ENCODE measurements at regions not wholly inside any gene's neighbourhood (a gene's known extent, or its start where the extent isn't known, plus 50 kb on each side); places are given as distances from the start of the nearest gene placed in this dataset.
"Not testable (repeated sequence)": the region's sequence is repeated elsewhere in the genome, so short reads cannot be mapped to it uniquely, and the experiment has no call there.

GRCh38 chr7:86983654-86984053 lies 75.8 kb downstream of the ELAPOR2 start:
- H4K20me1 ChIP-seq (ENCODE audit: control insufficient read depth, extremely low read depth, insufficient read depth, low read length); dilution Hi-C loops (cut with MboI; ENCODE audit: extremely low pct_ligation_motif_present, low sequenced_read_pairs); H3K9ac ChIP-seq (ENCODE audit: control insufficient read depth, extremely low read depth, insufficient read depth, low read length); H3K9me1 ChIP-seq (ENCODE audit: control insufficient read depth, extremely low read depth, insufficient read depth, low read length); H2AFZ ChIP-seq (ENCODE audit: control insufficient read depth, low read length); FAIRE-seq; H3K27ac ChIP-seq (ENCODE audit: control insufficient read depth, insufficient read depth, low read length); DNase-seq (ENCODE audit: low read depth, low spot score); H3K4me1 ChIP-seq (ENCODE audit: control insufficient read depth, extremely low read depth, insufficient read depth, low read length); H3K79me2 ChIP-seq (ENCODE audit: control insufficient read depth, insufficient read depth, low read length); H3K4me3 ChIP-seq (ENCODE audit: control insufficient read depth in 2 of 3, extremely low read depth in 1 of 3, insufficient read depth in 2 of 3, low read depth in 1 of 3, low read length in 3 of 3); H3K36me3 ChIP-seq (ENCODE audit: control insufficient read depth in 2 of 2, extremely low read depth in 1 of 2, insufficient read depth in 2 of 2, low read length in 2 of 2); H3K4me2 ChIP-seq (ENCODE audit: control insufficient read depth, extremely low read depth, insufficient read depth, low read depth, low read length); H3K27me3 ChIP-seq (ENCODE audit: control insufficient read depth, extremely low read depth, insufficient read depth, low read length); H3K9me3 ChIP-seq (ENCODE audit: control insufficient read depth, low read depth, low read length): not testable (repeated sequence)

DNA sequence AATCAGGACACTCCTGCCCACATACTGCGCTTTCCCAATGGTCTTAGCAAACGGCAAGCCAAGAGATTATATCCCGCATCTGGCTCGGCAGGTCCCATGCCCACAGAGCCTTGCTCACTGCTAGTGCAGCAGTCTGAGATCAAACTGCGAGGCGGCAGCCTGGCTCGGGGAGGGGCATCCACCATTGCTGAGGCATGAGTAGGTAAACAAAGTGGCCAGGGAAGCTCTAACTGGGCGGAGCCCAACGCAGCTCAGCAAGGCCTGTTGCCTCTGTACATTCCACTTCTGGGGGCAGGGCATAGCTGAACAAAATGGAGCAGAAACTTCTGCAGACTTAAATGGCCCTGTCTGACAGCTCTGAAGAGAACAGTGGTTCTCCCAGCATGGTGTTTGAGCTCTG lies 77.5 kb downstream of the ELAPOR2 start:
- not testable (repeated sequence) for DNase-seq (ENCODE audit: low read depth, low spot score)

GRCh38 chr7:86981127-86981526 lies 78.3 kb downstream of the ELAPOR2 start:
- Histone ChIP-seq H3K4me2 (ENCODE audit: control insufficient read depth, extremely low read depth, insufficient read depth, low read depth, low read length) (no peak overlapping the region), H3K9ac (ENCODE audit: control insufficient read depth, extremely low read depth, insufficient read depth, low read length) (no peak overlapping the region), H3K4me3 (ENCODE audit: control insufficient read depth in 2 of 3, extremely low read depth in 1 of 3, insufficient read depth in 2 of 3, low read depth in 1 of 3, low read length in 3 of 3) (no peak overlapping the region), H3K79me2 (ENCODE audit: control insufficient read depth, insufficient read depth, low read length) (no peaks in the 10 kb centered on the region), H3K36me3 (ENCODE audit: control insufficient read depth in 2 of 2, extremely low read depth in 1 of 2, insufficient read depth in 2 of 2, low read length in 2 of 2) (no peaks in the 10 kb centered on the region), H2AFZ (ENCODE audit: control insufficient read depth, low read length) (no peak overlapping the region), H3K4me1 (ENCODE audit: control insufficient read depth, extremely low read depth, insufficient read depth, low read length) (no peaks in the 10 kb centered on the region), H3K9me3 (ENCODE audit: control insufficient read depth, low read depth, low read length) (no peaks in the 10 kb centered on the region), H3K9me1 (ENCODE audit: control insufficient read depth, extremely low read depth, insufficient read depth, low read length) (no peaks in the 10 kb centered on the region), H4K20me1 (ENCODE audit: control insufficient read depth, extremely low read depth, insufficient read depth, low read length) (no peaks in the 10 kb centered on the region), H3K27me3 (ENCODE audit: control insufficient read depth, extremely low read depth, insufficient read depth, low read length) (no peaks in the 10 kb centered on the region), H3K27ac (ENCODE audit: control insufficient read depth, insufficient read depth, low read length) (no peak overlapping the region)
- DNase-seq (ENCODE audit: low read depth, low spot score) (no peak), FAIRE-seq (no peak)
- dilution Hi-C loops (cut with MboI; ENCODE audit: extremely low pct_ligation_motif_present, low sequenced_read_pairs): no loop called here
- TF ChIP-seq CTCF (optimal IDR thresholded peaks at IDR 0.05 in 1 of 3, IDR thresholded peaks at IDR 0.05 in 1 of 3, conservative IDR thresholded peaks at IDR 0.05 in 1 of 3; ENCODE audit: extremely low read depth in 1 of 3, insufficient read depth in 2 of 3, low read length in 3 of 3) (no peak), EZH2 (IDR thresholded peaks at IDR 0.05; ENCODE audit: low read length) (no peak)

More for the DNA sequence above, 77.5 kb downstream of the ELAPOR2 start:
- H3K4me3 ChIP-seq (ENCODE audit: control insufficient read depth in 2 of 3, extremely low read depth in 1 of 3, insufficient read depth in 2 of 3, low read depth in 1 of 3, low read length in 3 of 3); H3K9me3 ChIP-seq (ENCODE audit: control insufficient read depth, low read depth, low read length); FAIRE-seq; H3K9me1 ChIP-seq (ENCODE audit: control insufficient read depth, extremely low read depth, insufficient read depth, low read length); H2AFZ ChIP-seq (ENCODE audit: control insufficient read depth, low read length); H3K36me3 ChIP-seq (ENCODE audit: control insufficient read depth in 2 of 2, extremely low read depth in 1 of 2, insufficient read depth in 2 of 2, low read length in 2 of 2); H3K27ac ChIP-seq (ENCODE audit: control insufficient read depth, insufficient read depth, low read length); H3K9ac ChIP-seq (ENCODE audit: control insufficient read depth, extremely low read depth, insufficient read depth, low read length); H4K20me1 ChIP-seq (ENCODE audit: control insufficient read depth, extremely low read depth, insufficient read depth, low read length); H3K4me1 ChIP-seq (ENCODE audit: control insufficient read depth, extremely low read depth, insufficient read depth, low read length); H3K27me3 ChIP-seq (ENCODE audit: control insufficient read depth, extremely low read depth, insufficient read depth, low read length); H3K4me2 ChIP-seq (ENCODE audit: control insufficient read depth, extremely low read depth, insufficient read depth, low read depth, low read length); H3K79me2 ChIP-seq (ENCODE audit: control insufficient read depth, insufficient read depth, low read length); dilution Hi-C loops (cut with MboI; ENCODE audit: extremely low pct_ligation_motif_present, low sequenced_read_pairs): not testable (repeated sequence)
